HT-29 (cell line): ENCODE measurements at regions not wholly inside any gene's neighbourhood (a gene's known extent, or its start where the extent isn't known, plus 50 kb on each side); places are given as distances from the start of the nearest gene placed in this dataset.
"Not testable (repeated sequence)": the region's sequence is repeated elsewhere in the genome, so short reads cannot be mapped to it uniquely, and the experiment has no call there.

Source experiments
- DNase-seq: peaks from one replicate; pipeline ENCODE4 v3.0.0-alpha.2; 2015; ENCODE audit warnings: low spot score

DNA sequence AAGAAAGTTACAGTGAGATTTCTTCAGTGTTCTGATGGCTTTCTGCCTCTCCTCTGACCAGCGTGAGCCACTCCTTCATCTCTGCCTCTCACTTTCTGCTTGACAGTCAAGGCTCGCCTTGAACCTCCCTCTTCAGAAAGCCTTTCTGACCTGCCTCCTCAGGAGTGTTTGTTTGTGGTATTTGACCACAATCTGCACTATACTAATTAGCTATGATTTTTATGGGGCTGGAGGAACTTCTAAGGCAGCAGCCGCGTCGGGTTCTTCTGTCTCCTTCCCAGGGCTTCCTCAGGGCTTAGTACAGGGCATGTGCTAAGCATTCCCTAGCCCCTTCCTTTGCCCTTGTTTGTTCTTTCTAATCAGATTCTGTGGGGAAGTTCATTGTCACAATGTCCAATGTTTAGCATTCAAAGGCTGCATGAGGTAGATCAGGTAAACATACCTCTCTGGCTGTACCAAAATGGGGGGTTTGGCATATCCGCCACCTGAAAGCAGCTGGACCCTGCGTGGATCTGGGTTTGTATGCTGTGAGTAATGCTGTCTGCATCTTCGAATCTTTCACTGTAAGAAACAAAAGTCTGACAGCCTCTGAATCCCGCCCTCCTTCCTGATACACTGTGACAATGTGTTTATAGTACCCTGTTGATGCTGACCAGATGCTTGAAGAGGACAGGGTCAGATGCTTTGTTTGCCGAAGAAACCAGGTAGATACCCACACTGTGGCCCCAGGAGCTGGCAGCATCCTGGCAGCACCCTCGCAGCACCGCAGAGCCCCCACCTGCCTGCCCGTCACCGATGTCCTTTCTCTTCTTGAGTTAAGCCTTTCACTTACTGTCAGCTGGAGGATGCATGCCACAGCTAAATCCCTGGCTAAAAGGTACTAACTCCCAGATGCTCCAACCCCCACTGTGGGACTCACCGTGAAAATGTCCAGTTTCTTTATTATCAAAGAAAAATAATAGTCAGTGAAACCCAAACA, 260.8 kb upstream of the HDAC4 start:
- peak; percentile 9 for DNase-seq

GRCh38 chr2:239660390-239661230, 259.8 kb upstream of the HDAC4 start:
- DNase-seq = peak; percentile 74

DNA sequence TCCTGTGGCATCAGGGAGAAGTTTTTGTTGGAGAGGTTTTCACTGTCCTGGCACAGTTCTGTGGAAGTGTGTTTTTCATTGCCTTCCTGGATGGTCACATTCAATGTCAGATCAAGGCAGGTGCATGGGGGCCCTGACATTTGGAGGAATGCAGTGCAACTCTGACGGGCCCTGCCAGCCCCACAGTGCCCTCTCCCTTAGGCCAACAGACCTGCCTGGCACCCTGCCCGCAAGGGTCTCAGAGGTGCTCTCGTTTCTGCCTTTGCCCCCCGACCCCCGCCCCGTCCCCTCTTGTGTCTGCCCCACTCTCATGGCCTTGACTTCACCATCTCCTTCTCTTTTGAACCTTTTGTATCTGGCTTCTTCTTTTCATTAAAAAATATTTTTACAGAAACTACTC, 257.2 kb upstream of the HDAC4 start:
- no peak for DNase-seq

DNA sequence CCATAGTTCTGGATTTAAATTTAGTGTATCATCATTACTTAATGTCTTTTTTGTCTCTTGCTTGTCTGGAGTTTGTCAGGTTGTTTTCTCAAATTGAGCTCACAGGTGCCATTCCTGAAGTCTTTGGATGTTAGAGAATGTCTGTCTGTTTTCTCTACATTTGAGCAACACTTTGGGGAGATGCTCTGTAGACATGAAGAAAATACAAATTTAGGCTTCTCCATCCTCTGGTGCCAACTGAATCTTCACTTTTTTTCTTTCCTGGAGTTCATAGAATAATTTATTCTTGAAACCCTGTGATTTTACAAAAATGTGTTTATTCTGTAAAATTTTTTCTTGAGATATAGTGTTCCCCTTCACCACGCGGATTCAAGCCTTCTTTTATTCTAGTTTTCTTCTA, 256.4 kb upstream of the HDAC4 start:
- DNase-seq = no peak

- no peak for DNase-seq
These were observed 253.4 kb upstream of the HDAC4 start for GRCh38 chr2:239654266-239654665.

DNA sequence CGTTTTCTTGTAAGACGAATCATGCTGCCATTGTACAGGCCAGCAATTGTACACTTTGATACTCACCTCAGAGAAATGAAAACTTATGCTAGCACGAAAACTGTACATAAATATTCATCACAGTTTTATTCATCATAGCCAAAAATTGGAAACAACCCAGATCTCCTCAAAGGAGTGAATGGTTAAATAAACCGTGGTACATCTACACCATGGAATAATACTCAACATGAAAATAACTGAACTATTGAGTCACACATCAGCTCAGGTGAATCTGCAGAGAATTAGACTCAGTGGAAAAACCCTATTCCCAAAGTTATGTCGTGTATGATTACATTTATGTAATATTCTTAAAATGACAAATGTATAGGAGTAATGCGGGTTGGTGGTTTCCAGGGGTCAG, 251.0 kb upstream of the HDAC4 start:
- no peak for DNase-seq

GRCh38 chr2:239650674-239651073, 249.9 kb upstream of the HDAC4 start:
- no peak for DNase-seq

DNA sequence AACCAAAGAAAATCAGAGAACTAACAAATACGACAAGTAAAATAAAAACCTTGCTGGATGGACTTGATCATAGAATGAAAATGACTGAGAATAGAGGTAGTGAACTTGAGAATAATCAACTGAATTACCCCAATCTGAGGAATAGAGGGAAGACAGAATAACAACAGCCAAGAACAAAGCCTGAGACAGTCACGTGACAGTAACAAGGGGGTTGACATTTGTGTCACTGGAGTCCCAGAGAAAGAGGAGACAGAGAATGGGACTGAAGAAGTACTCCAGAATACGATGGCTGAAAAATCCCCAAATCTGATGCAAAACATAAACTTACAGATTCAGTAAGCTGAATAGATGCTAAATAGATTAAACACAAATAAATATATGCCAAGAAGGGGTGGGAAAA, 248.5 kb upstream of the HDAC4 start:
- no peak for DNase-seq

GRCh38 chr2:239648607-239649006, 247.8 kb upstream of the HDAC4 start:
- no peak for DNase-seq

GRCh38 chr2:239647052-239647819, 246.4 kb upstream of the HDAC4 start:
- no peak for DNase-seq

- no peak for DNase-seq
These were observed 245.4 kb upstream of the HDAC4 start for GRCh38 chr2:239646184-239646583.

DNA sequence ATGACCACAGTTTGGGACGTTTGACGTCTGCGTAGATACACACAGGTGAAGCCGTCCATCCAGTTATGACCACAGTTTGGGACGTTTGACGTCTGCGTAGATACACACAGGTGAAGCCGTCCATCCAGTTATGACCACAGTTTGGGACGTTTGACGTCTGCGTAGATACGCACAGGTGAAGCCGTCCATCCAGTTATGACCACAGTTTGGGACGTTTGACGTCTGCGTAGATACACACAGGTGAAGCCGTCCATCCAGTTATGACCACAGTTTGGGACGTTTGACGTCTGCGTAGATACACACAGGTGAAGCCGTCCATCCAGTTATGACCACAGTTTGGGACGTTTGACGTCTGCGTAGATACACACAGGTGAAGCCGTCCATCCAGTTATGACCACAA, 243.8 kb upstream of the HDAC4 start:
- not testable (repeated sequence) for DNase-seq

DNA sequence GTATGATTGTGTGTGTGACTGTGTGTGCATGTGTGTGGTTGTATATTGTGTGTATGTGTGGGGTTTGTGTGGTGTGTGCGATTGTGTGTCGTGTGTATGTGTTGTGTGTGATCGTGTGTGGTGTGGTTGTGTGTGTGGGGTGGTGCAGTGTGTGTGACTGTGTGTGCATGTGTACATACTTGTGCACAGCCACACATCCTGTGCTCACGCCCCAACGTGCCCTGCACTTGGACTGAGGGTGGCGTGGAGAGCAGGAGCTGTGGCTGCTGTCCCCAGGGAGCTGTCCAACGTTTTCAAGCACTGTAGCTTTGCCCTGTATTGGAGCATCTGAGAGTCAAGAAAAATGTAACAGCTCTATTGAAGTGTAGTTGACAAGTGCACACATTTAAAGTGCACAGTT, 243.2 kb upstream of the HDAC4 start:
- peak; percentile 9 for DNase-seq

GRCh38 chr2:239642406-239643004, 241.7 kb upstream of the HDAC4 start:
- no peak for DNase-seq

GRCh38 chr2:239641904-239642303, 241.1 kb upstream of the HDAC4 start:
- DNase-seq = not testable (repeated sequence)

DNA sequence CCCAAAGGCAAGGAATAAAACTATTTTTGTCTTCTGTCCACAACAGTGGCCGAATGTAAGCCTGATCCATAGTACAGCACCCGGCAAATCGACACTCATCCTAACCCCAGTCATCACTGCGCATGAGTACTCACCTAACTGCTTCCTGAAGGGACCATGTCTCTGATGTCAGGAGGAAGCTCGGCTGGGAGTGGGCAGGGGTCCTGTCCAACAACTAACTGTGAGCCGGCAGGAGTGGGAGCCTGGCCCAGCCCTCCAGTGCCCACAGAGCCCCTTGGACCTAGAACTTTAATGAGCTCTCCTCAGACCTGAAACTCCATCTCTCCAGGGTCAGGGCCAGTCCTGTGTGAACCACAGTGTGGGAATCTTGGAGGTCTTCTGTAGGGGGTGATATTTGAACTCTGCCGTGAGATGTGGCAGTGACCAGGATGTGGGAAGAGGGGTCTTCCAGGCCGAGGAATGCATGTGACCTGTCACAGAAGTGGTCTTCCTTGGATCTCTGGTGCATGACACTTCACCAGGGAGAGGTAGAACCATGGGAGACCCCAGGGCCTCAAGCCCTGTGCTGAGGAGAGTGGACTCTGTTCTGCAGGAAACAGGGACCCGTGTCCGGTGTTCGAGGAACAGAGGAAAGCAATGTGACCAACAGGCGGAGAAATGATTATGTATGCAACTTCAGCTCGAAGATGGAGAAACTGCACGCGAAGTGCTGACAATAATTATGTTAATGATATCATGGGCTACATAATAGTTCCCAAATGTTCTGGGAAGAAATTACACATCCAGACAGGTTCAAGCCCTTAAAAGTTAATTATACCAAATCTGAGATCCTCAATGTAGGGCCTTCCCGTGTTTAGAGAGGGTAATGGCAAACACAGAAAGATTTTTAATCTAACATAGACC, 240.1 kb upstream of the HDAC4 start:
- DNase-seq = no peak

- no peak for DNase-seq
These were observed 239.4 kb upstream of the HDAC4 start for GRCh38 chr2:239640210-239640609.

- no peak for DNase-seq
These were observed 238.8 kb upstream of the HDAC4 start for GRCh38 chr2:239639421-239640185.

GRCh38 chr2:239638376-239638775, 237.6 kb upstream of the HDAC4 start:
- no peak for DNase-seq

GRCh38 chr2:239636808-239637207, 236.0 kb upstream of the HDAC4 start:
- no peak for DNase-seq
